WTC11 (cell line): ENCODE measurements at regions not wholly inside any gene's neighbourhood (a gene's known extent, or its start where the extent isn't known, plus 50 kb on each side); places are given as distances from the start of the nearest gene placed in this dataset.

Experiments used
- ATAC-seq: fragments of 200-7000 bp; cut with Tn5 transposase; 2 replicates; pipeline ENCODE4 v1.10.0; 2021; ENCODE audit warnings: mild to moderate bottlenecking, moderate library complexity
- CTCF ChIA-PET: fragments of 300-600 bp; sonication (Branson Sonifier 250); formaldehyde crosslinking; loops from one replicate; lab custom pipeline; 2021; ENCODE audit warnings: antibody characterized with exemption; lab: Charles Lee
- POLR2A ChIA-PET: fragments of 350-600 bp; sonication (Branson Sonifier 250); formaldehyde crosslinking; loops from one replicate; lab custom pipeline; 2021; ENCODE audit warnings: antibody characterized with exemption; lab: Charles Lee
- DNase-seq: peaks from one replicate; pipeline ENCODE4 v3.0.0; 2021; ENCODE audit warnings: low spot score
- H3K27ac Mint-ChIP-seq: 2 replicates; pipeline ENCODE4 v1.8.0; 2021; ENCODE audit warnings: mixed read lengths
- H3K27me3 Mint-ChIP-seq: 2 replicates; pipeline ENCODE4 v1.8.0; 2021; ENCODE audit warnings: low read depth, mild to moderate bottlenecking, moderate library complexity, mixed read lengths
- H3K36me3 Mint-ChIP-seq: 2 replicates; pipeline ENCODE4 v1.8.0; 2021; ENCODE audit warnings: mixed read lengths
- H3K4me1 Mint-ChIP-seq: 2 replicates; pipeline ENCODE4 v1.8.0; 2022; ENCODE audit warnings: mixed read lengths
- H3K4me3 Mint-ChIP-seq: 2 replicates; pipeline ENCODE4 v1.8.0; 2021; ENCODE audit warnings: mild to moderate bottlenecking, moderate library complexity, mixed read lengths
- H3K9me3 Mint-ChIP-seq: 2 replicates; pipeline ENCODE4 v1.8.0; 2021; ENCODE audit warnings: mixed read lengths
- AR ChIP-seq: fragments of 250-450 bp; sonication (Bioruptor Pico); IDR thresholded peaks from 2 replicates; pipeline ENCODE4 v1.9.0; 2021; ENCODE audit warnings: mild to moderate bottlenecking
- ATF1 ChIP-seq: sonication (generic); formaldehyde crosslinking; IDR thresholded peaks from 2 replicates; pipeline ENCODE4 v1.8.1; 2023; ENCODE audit warnings: mild to moderate bottlenecking, moderate library complexity, missing genetic modification reagents
- ATF2 ChIP-seq: sonication (generic); formaldehyde crosslinking; IDR thresholded peaks from 2 replicates; pipeline ENCODE4 v1.8.1; 2022; ENCODE audit warnings: low read depth, missing genetic modification reagents, borderline replicate concordance
- CBFB ChIP-seq: sonication (generic); formaldehyde crosslinking; IDR thresholded peaks from 2 replicates; pipeline ENCODE4 v1.8.1; 2022; ENCODE audit warnings: mild to moderate bottlenecking, low read depth, missing genetic modification reagents
- CDX4 ChIP-seq: fragments of 250-450 bp; sonication (Bioruptor Pico); IDR thresholded peaks from 2 replicates; pipeline ENCODE4 v1.9.0; 2021; ENCODE audit warnings: moderate library complexity, mild to moderate bottlenecking, inconsistent platforms, borderline replicate concordance
- E2F4 ChIP-seq: sonication (generic); formaldehyde crosslinking; IDR thresholded peaks from 2 replicates; pipeline ENCODE4 v1.8.1; 2022; ENCODE audit warnings: low read depth, mild to moderate bottlenecking, moderate library complexity, missing genetic modification reagents, borderline replicate concordance
- E2F5 ChIP-seq: sonication (generic); formaldehyde crosslinking; IDR thresholded peaks from 2 replicates; pipeline ENCODE4 v1.8.1; 2022; ENCODE audit warnings: mild to moderate bottlenecking, moderate library complexity, missing genetic modification reagents
- GRHL2 ChIP-seq: fragments of 250-450 bp; sonication (Bioruptor Pico); IDR thresholded peaks from 2 replicates; pipeline ENCODE4 v1.8.0; 2022; ENCODE audit warnings: mild to moderate bottlenecking, moderate library complexity; ENCODE audit not compliant: insufficient replicate concordance, severe bottlenecking
- GTF2I ChIP-seq: fragments of 250-450 bp; sonication (Bioruptor Pico); conservative IDR thresholded peaks from 2 replicates; pipeline ENCODE4 v1.4.0; 2021; ENCODE audit warnings: mild to moderate bottlenecking
- IRF1 ChIP-seq: sonication (generic); formaldehyde crosslinking; IDR thresholded peaks from 2 replicates; pipeline ENCODE4 v1.8.0; 2023; ENCODE audit warnings: missing genetic modification reagents
- IRF2 ChIP-seq: sonication (generic); formaldehyde crosslinking; IDR thresholded peaks from 2 replicates; pipeline ENCODE4 v1.8.0; 2022; ENCODE audit warnings: low read depth, missing genetic modification reagents, borderline replicate concordance
- MAX ChIP-seq: sonication (generic); formaldehyde crosslinking; IDR thresholded peaks from 2 replicates; pipeline ENCODE4 v1.8.0; 2022; ENCODE audit warnings: mild to moderate bottlenecking, missing genetic modification reagents
- MLX ChIP-seq: sonication (generic); formaldehyde crosslinking; IDR thresholded peaks from 2 replicates; pipeline ENCODE4 v1.8.1; 2023; ENCODE audit warnings: mild to moderate bottlenecking, missing genetic modification reagents, moderate library complexity
- NFATC4 ChIP-seq: fragments of 250-450 bp; sonication (Bioruptor Pico); IDR thresholded peaks from 2 replicates; pipeline ENCODE4 v1.9.0; 2021; ENCODE audit warnings: mild to moderate bottlenecking
- NR2C2 ChIP-seq: sonication (generic); formaldehyde crosslinking; IDR thresholded peaks from 2 replicates; pipeline ENCODE4 v1.8.0; 2022; ENCODE audit warnings: mild to moderate bottlenecking, missing genetic modification reagents
- PRDM15 ChIP-seq: sonication (generic); formaldehyde crosslinking; IDR thresholded peaks from 2 replicates; pipeline ENCODE4 v1.8.0; 2022; ENCODE audit warnings: missing genetic modification reagents
- RELA ChIP-seq: sonication (generic); formaldehyde crosslinking; IDR thresholded peaks from 2 replicates; pipeline ENCODE4 v1.8.1; 2022; ENCODE audit warnings: missing genetic modification reagents, mild to moderate bottlenecking, borderline replicate concordance
- SMAD3 ChIP-seq: sonication (generic); formaldehyde crosslinking; IDR thresholded peaks from 2 replicates; pipeline ENCODE4 v1.8.0; 2022; ENCODE audit warnings: missing genetic modification reagents, mild to moderate bottlenecking, borderline replicate concordance
- TP53 ChIP-seq: sonication (generic); formaldehyde crosslinking; IDR thresholded peaks from 2 replicates; pipeline ENCODE4 v1.8.1; 2023; ENCODE audit warnings: mild to moderate bottlenecking, missing genetic modification reagents
- USF1 ChIP-seq: sonication (generic); formaldehyde crosslinking; IDR thresholded peaks from 2 replicates; pipeline ENCODE4 v1.8.0; 2022; ENCODE audit warnings: mild to moderate bottlenecking, missing genetic modification reagents
- ZNF317 ChIP-seq: sonication (generic); formaldehyde crosslinking; IDR thresholded peaks from 2 replicates; pipeline ENCODE4 v1.8.1; 2023; ENCODE audit warnings: low read depth, mild to moderate bottlenecking, moderate library complexity, missing genetic modification reagents, borderline replicate concordance
- ZNF396 ChIP-seq: fragments of 250-450 bp; sonication (Bioruptor Pico); IDR thresholded peaks from 2 replicates; pipeline ENCODE4 v1.8.0; 2021; ENCODE audit warnings: mild to moderate bottlenecking, moderate library complexity, borderline replicate concordance
- ZNF671 ChIP-seq: fragments of 250-450 bp; sonication (Bioruptor Pico); IDR thresholded peaks from 2 replicates; pipeline ENCODE4 v1.8.0; 2021; ENCODE audit warnings: mild to moderate bottlenecking

- ATAC-seq (no peak), DNase-seq (no peak)
- CTCF ChIA-PET, result no interaction called here
- Mint-ChIP-seq H3K4me3 (no peak overlapping the region), H3K27ac (no peak overlapping the region), H3K27me3 (no peaks in the 10 kb centered on the region; the same call in 1 of the 2 replicates), H3K9me3 (peaks cover 71% of the 10 kb centered on the region), H3K36me3 (peaks cover 57% of the 10 kb centered on the region), H3K4me1 (no peaks in the 10 kb centered on the region)
- TF ChIP-seq MLX (CRISPR knock-in tag) (no peak), ZNF671 (CRISPR knock-in tag) (no peak), ATF2 (no peak), PRDM15 (no peak), IRF1 (CRISPR knock-in tag) (no peak), GTF2I (CRISPR knock-in tag) (no peak), CBFB (no peak), ZNF396 (CRISPR knock-in tag) (no peak), TP53 (CRISPR knock-in tag) (no peak), AR (CRISPR knock-in tag) (no peak), CDX4 (CRISPR knock-in tag) (no peak), ZNF317 (CRISPR knock-in tag) (no peak), NFATC4 (CRISPR knock-in tag) (no peak), NR2C2 (CRISPR knock-in tag) (no peak)
- POLR2A ChIA-PET, result no interaction called here
Observed at GRCh38 chr2:5230855-5231254, 461.3 kb upstream of the SOX11 start.

GRCh38 chr2:5231287-5231686, 460.9 kb upstream of the SOX11 start:
- DNase-seq, result no peak
- peaks cover 71% of the 10 kb centered on the region for H3K9me3 Mint-ChIP-seq
- H3K27me3 Mint-ChIP-seq, result no peaks in the 10 kb centered on the region; the same call in 1 of the 2 replicates
- no peak for ATAC-seq
- H3K4me3 Mint-ChIP-seq, result no peak overlapping the region
- H3K4me1 Mint-ChIP-seq, result no peaks in the 10 kb centered on the region
- H3K36me3 Mint-ChIP-seq, result peaks cover 56% of the 10 kb centered on the region
- ChIA-PET CTCF (no interaction called here), POLR2A (no interaction called here)
- no peak overlapping the region for H3K27ac Mint-ChIP-seq
- no peak for TF ChIP-seq RELA (CRISPR knock-in tag)
- TF ChIP-seq E2F5, result no peak
- no peak for TF ChIP-seq IRF2 (CRISPR knock-in tag)
- no peak for TF ChIP-seq ATF1 (CRISPR knock-in tag)
- no peak for TF ChIP-seq SMAD3 (CRISPR knock-in tag)
- no peak for TF ChIP-seq E2F4 (CRISPR knock-in tag)
- TF ChIP-seq MAX (CRISPR knock-in tag), result no peak
- TF ChIP-seq ZNF317 (CRISPR knock-in tag), result no peak
- no peak for TF ChIP-seq USF1
- no peak for TF ChIP-seq GRHL2 (CRISPR knock-in tag)
